ENCODE measurements at regions not wholly inside any gene's neighbourhood (a gene's known extent, or its start where the extent isn't known, plus 50 kb on each side); places are given as distances from the start of the nearest gene placed in this dataset.

DNA sequence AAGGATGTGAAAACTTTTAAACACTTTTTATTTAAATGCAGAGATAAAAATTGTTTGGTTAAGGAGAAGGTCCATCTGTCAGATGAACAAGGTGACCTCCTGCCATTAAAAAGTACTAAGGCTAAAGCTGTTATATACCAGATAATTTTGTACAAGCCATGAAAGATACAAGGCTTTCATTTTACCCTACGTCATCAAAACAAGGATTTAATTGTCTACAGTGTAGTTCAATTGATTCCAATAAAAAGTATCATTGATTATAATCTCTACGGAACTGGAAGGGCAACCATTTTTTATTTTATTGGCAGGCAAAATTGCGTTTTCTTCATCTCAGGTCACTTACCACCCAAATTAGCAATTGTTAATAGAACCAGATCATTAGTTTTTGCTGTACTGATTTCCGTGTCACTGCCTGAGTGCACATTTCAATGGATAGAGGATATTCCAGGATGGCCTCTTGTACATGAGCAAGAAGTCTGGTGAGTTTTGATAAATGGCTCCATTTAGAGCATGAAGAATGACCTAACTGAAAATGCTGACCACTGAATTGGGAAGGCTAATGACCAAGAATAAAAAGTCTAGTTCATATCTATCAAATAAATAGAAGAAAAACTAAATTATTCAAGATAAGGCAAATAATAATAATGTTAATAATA, 564.9 kb downstream of the JRKL start:
- Mint-ChIP-seq H3K4me3 (no peak overlapping the region), H3K36me3 (no peaks in the 10 kb centered on the region), H3K9me3 (peaks cover 0 to 4% (median 0%) of the 10 kb centered on the region in 7 donors), H3K27ac (no peak overlapping the region), H3K27me3 (ENCODE audit: low read depth in 3 of 3) (no peaks in the 10 kb centered on the region), H3K4me1 (no peaks in the 10 kb centered on the region)
- H2AFZ ChIP-seq (ENCODE audit: insufficient read depth, low read depth, low read length, poor library complexity, severe bottlenecking) = no peak overlapping the region
- no peaks in the 10 kb centered on the region for H3K9me3 ChIP-seq (replicated peaks in 1 of 2; ENCODE audit: control insufficient read depth in 1 of 2, insufficient read depth in 1 of 2, low read length in 2 of 2)
- H3K4me3 ChIP-seq (replicated peaks in 1 of 3; ENCODE audit: low read depth in 2 of 3, low read length in 3 of 3) = no peak overlapping the region
- no peaks in the 10 kb centered on the region for H3K36me3 ChIP-seq (replicated peaks in 1 of 2; ENCODE audit: control insufficient read depth in 1 of 2, insufficient read depth in 2 of 2, low read length in 2 of 2)
- H3K27ac ChIP-seq (ENCODE audit: low read depth in 1 of 2, low read length in 2 of 2) = no peak overlapping the region
- no peak overlapping the region for H3K4me2 ChIP-seq (replicated peaks; ENCODE audit: extremely low read depth, low read length, poor library complexity, severe bottlenecking)
- intact Hi-C loops (cut with micrococcal nuclease) = no loop called here
- TF ChIP-seq CTCF (IDR thresholded peaks at IDR 0.05) = no peak
- DNase-seq = no peak
- no peak overlapping the region for H3K9ac ChIP-seq (ENCODE audit: insufficient read depth, low read length, poor library complexity, severe bottlenecking)
- no peaks in the 10 kb centered on the region for H3K27me3 ChIP-seq (ENCODE audit: control insufficient read depth in 2 of 2, insufficient read depth in 2 of 2, low read length in 2 of 2)
- 93% methylated on average over 2 of the region's 4 CpGs for WGBS (ENCODE audit: insufficient coverage)
- no peaks in the 10 kb centered on the region for H4K20me1 ChIP-seq (ENCODE audit: insufficient read depth, low read length)
- H3K79me2 ChIP-seq (ENCODE audit: insufficient read depth, low read length) = no peaks in the 10 kb centered on the region
- H3K4me1 ChIP-seq (ENCODE audit: control insufficient read depth in 1 of 2, insufficient read depth in 2 of 2, low read length in 2 of 2) = no peaks in the 10 kb centered on the region

- Histone ChIP-seq H3K9ac (ENCODE audit: insufficient read depth, low read length, poor library complexity, severe bottlenecking) (no peak overlapping the region), H3K4me2 (replicated peaks; ENCODE audit: extremely low read depth, low read length, poor library complexity, severe bottlenecking) (no peak overlapping the region), H3K36me3 (replicated peaks in 1 of 2; ENCODE audit: control insufficient read depth in 1 of 2, insufficient read depth in 2 of 2, low read length in 2 of 2) (no peaks in the 10 kb centered on the region), H3K4me3 (replicated peaks in 1 of 3; ENCODE audit: low read depth in 2 of 3, low read length in 3 of 3) (no peak overlapping the region), H3K4me1 (ENCODE audit: control insufficient read depth in 1 of 2, insufficient read depth in 2 of 2, low read length in 2 of 2) (no peaks in the 10 kb centered on the region), H3K27me3 (ENCODE audit: control insufficient read depth in 2 of 2, insufficient read depth in 2 of 2, low read length in 2 of 2) (no peaks in the 10 kb centered on the region), H2AFZ (ENCODE audit: insufficient read depth, low read depth, low read length, poor library complexity, severe bottlenecking) (no peak overlapping the region), H3K79me2 (ENCODE audit: insufficient read depth, low read length) (no peaks in the 10 kb centered on the region), H3K27ac (ENCODE audit: low read depth in 1 of 2, low read length in 2 of 2) (no peak overlapping the region), H4K20me1 (ENCODE audit: insufficient read depth, low read length) (no peaks in the 10 kb centered on the region), H3K9me3 (replicated peaks in 1 of 2; ENCODE audit: control insufficient read depth in 1 of 2, insufficient read depth in 1 of 2, low read length in 2 of 2) (no peaks in the 10 kb centered on the region)
- WGBS (ENCODE audit: insufficient coverage) = 60% methylated on average over 1 of the region's 2 CpGs
- no peak for TF ChIP-seq CTCF (IDR thresholded peaks at IDR 0.05)
- Mint-ChIP-seq H3K27me3 (ENCODE audit: low read depth in 3 of 3) (no peaks in the 10 kb centered on the region), H3K27ac (no peak overlapping the region), H3K4me1 (no peaks in the 10 kb centered on the region), H3K36me3 (no peaks in the 10 kb centered on the region), H3K4me3 (no peak overlapping the region), H3K9me3 (peaks cover 0 to 7% (median 2%) of the 10 kb centered on the region in 7 donors)
- intact Hi-C loops (cut with micrococcal nuclease) = no loop called here
- DNase-seq = no peak
Measured at GRCh38 chr11:96960476-96960875, 570.7 kb downstream of the JRKL start.

All from CD14-positive monocyte (primary cell).